H1 (cell line): ENCODE measurements at regions not wholly inside any gene's neighbourhood (a gene's known extent, or its start where the extent isn't known, plus 50 kb on each side); places are given as distances from the start of the nearest gene placed in this dataset.

Experiments used
- BACH1 ChIP-seq: IDR thresholded peaks from 2 replicates; pipeline ENCODE4 v1.6.1; 2012; ENCODE audit warnings: low read length, improper control_type of control experiment
- HDAC6 ChIP-seq: IDR thresholded peaks from one replicate; pipeline ENCODE4 v1.7.1; 2012; ENCODE audit warnings: low read depth, mild to moderate bottlenecking, inconsistent platforms, low read length, moderate library complexity
- USF2 ChIP-seq: IDR thresholded peaks from 2 replicates; pipeline ENCODE4 v1.6.1; 2011; ENCODE audit warnings: low read length, improper control_type of control experiment

GRCh38 chr2:16862471-16862870 lies 196.8 kb upstream of the CYRIA start (continued):
- TF ChIP-seq USF2 (no peak), BACH1 (no peak), HDAC6 (no peak)
